Activated naive CD8-positive, alpha-beta T cell treated with anti-CD3 and anti-CD28 coated beads, Interleukin-2, amount 10 ng/mL, durations not matched to agents 7 days and 5 days (primary cell): ENCODE measurements at regions not wholly inside any gene's neighbourhood (a gene's known extent, or its start where the extent isn't known, plus 50 kb on each side); places are given as distances from the start of the nearest gene placed in this dataset.
"Not testable (repeated sequence)": the region's sequence is repeated elsewhere in the genome, so short reads cannot be mapped to it uniquely, and the experiment has no call there.

ENCODE experiments used
- ATAC-seq: fragments of 150-1000 bp; cut with Tn5 transposase; one replicate; pipeline ENCODE4 v1.10.0; 2021; ENCODE audit warnings: low read depth, moderate library complexity
- POLR2A ChIA-PET: fragments of 350-600 bp; sonication (Branson Sonifier 250); formaldehyde crosslinking; loops from one replicate; lab custom pipeline; 2021; ENCODE audit warnings: antibody characterized with exemption; lab: Charles Lee
- DNase-seq: peaks from one replicate; pipeline ENCODE4 v3.0.0; 2021
- H3K27ac Mint-ChIP-seq: one replicate; pipeline ENCODE4 v1.8.0; 2022; ENCODE audit warnings: mild to moderate bottlenecking, mixed read lengths
- H3K27me3 Mint-ChIP-seq: one replicate; pipeline ENCODE4 v1.8.0; 2022; ENCODE audit warnings: mild to moderate bottlenecking, moderate library complexity, mixed read lengths
- H3K36me3 Mint-ChIP-seq: one replicate; pipeline ENCODE4 v1.8.0; 2021; ENCODE audit warnings: mild to moderate bottlenecking, mixed read lengths
- H3K4me1 Mint-ChIP-seq: one replicate; pipeline ENCODE4 v1.8.0; 2021; ENCODE audit warnings: mixed read lengths
- H3K4me3 Mint-ChIP-seq: one replicate; pipeline ENCODE4 v1.8.0; 2022; ENCODE audit warnings: mild to moderate bottlenecking, moderate library complexity, mixed read lengths
- H3K9me3 Mint-ChIP-seq: one replicate; pipeline ENCODE4 v1.8.0; 2021; ENCODE audit warnings: mixed read lengths

GRCh38 chr3:174548841-174549623 is 310.1 kb upstream of the NAALADL2 start:
- no peak overlapping the region for H3K4me3 Mint-ChIP-seq
- no peak overlapping the region for H3K27ac Mint-ChIP-seq
- no peaks in the 10 kb centered on the region for H3K4me1 Mint-ChIP-seq
- ATAC-seq (no peak), DNase-seq (no peak)
- no peaks in the 10 kb centered on the region for H3K9me3 Mint-ChIP-seq
- H3K27me3 Mint-ChIP-seq = no peaks in the 10 kb centered on the region
- no peaks in the 10 kb centered on the region for H3K36me3 Mint-ChIP-seq
- POLR2A ChIA-PET = no interaction called here

GRCh38 chr3:174581558-174581957 is 277.6 kb upstream of the NAALADL2 start:
- Mint-ChIP-seq H3K4me3 (no peak overlapping the region), H3K4me1 (no peaks in the 10 kb centered on the region), H3K36me3 (no peaks in the 10 kb centered on the region), H3K9me3 (no peaks in the 10 kb centered on the region), H3K27me3 (no peaks in the 10 kb centered on the region), H3K27ac (no peak overlapping the region)
- DNase-seq (no peak), ATAC-seq (no peak)
- POLR2A ChIA-PET = no interaction called here

GRCh38 chr3:174583396-174583795 is 275.7 kb upstream of the NAALADL2 start:
- no peaks in the 10 kb centered on the region for H3K9me3 Mint-ChIP-seq
- no peaks in the 10 kb centered on the region for H3K27me3 Mint-ChIP-seq
- ATAC-seq (no peak), DNase-seq (no peak)
- no peak overlapping the region for H3K27ac Mint-ChIP-seq
- H3K4me3 Mint-ChIP-seq = no peak overlapping the region
- H3K36me3 Mint-ChIP-seq = no peaks in the 10 kb centered on the region
- no peaks in the 10 kb centered on the region for H3K4me1 Mint-ChIP-seq
- POLR2A ChIA-PET = no interaction called here

GRCh38 chr3:174587137-174587536 is 272.0 kb upstream of the NAALADL2 start:
- DNase-seq, ATAC-seq, H3K4me1 Mint-ChIP-seq, H3K27ac Mint-ChIP-seq, POLR2A ChIA-PET, H3K36me3 Mint-ChIP-seq, H3K27me3 Mint-ChIP-seq, H3K4me3 Mint-ChIP-seq, H3K9me3 Mint-ChIP-seq: not testable (repeated sequence)

GRCh38 chr3:174596447-174596982 is 262.6 kb upstream of the NAALADL2 start:
- H3K27me3 Mint-ChIP-seq = no peaks in the 10 kb centered on the region
- H3K36me3 Mint-ChIP-seq = no peaks in the 10 kb centered on the region
- H3K27ac Mint-ChIP-seq = no peak overlapping the region
- no peaks in the 10 kb centered on the region for H3K4me1 Mint-ChIP-seq
- DNase-seq (no peak), ATAC-seq (no peak)
- no peak overlapping the region for H3K4me3 Mint-ChIP-seq
- no peaks in the 10 kb centered on the region for H3K9me3 Mint-ChIP-seq
- POLR2A ChIA-PET = no interaction called here

GRCh38 chr3:174598885-174599439 is 260.2 kb upstream of the NAALADL2 start:
- DNase-seq = no peak
- ATAC-seq = no peak
- H3K4me3 Mint-ChIP-seq = no peak overlapping the region
- POLR2A ChIA-PET = no interaction called here
- no peak overlapping the region for H3K27ac Mint-ChIP-seq
- H3K4me1 Mint-ChIP-seq = no peaks in the 10 kb centered on the region
- H3K27me3 Mint-ChIP-seq = no peaks in the 10 kb centered on the region
- H3K9me3 Mint-ChIP-seq = no peaks in the 10 kb centered on the region
- H3K36me3 Mint-ChIP-seq = no peaks in the 10 kb centered on the region

GRCh38 chr3:174613173-174613572 is 246.0 kb upstream of the NAALADL2 start:
- no peak for ATAC-seq
- no peaks in the 10 kb centered on the region for H3K36me3 Mint-ChIP-seq

GRCh38 chr3:174614036-174614435 is 245.1 kb upstream of the NAALADL2 start:
- ATAC-seq (no peak), DNase-seq (no peak)
- Mint-ChIP-seq H3K4me3 (no peak overlapping the region), H3K27ac (no peak overlapping the region), H3K27me3 (no peaks in the 10 kb centered on the region), H3K4me1 (no peaks in the 10 kb centered on the region), H3K36me3 (no peaks in the 10 kb centered on the region), H3K9me3 (no peaks in the 10 kb centered on the region)
- POLR2A ChIA-PET = no interaction called here

More at GRCh38 chr3:174613173-174613572, 246.0 kb upstream of the NAALADL2 start:
- Mint-ChIP-seq H3K4me1 (no peaks in the 10 kb centered on the region), H3K4me3 (no peak overlapping the region), H3K9me3 (no peaks in the 10 kb centered on the region), H3K27me3 (no peaks in the 10 kb centered on the region), H3K27ac (no peak overlapping the region)
- DNase-seq = no peak
- POLR2A ChIA-PET = no interaction called here

- Mint-ChIP-seq H3K27ac (no peak overlapping the region), H3K27me3 (no peaks in the 10 kb centered on the region), H3K4me1 (no peaks in the 10 kb centered on the region), H3K36me3 (no peaks in the 10 kb centered on the region), H3K4me3 (no peak overlapping the region), H3K9me3 (no peaks in the 10 kb centered on the region)
- ATAC-seq = no peak
- POLR2A ChIA-PET = no interaction called here
- no peak for DNase-seq
Observed at GRCh38 chr3:174618368-174619080, 240.6 kb upstream of the NAALADL2 start.

- DNase-seq = no peak
- Mint-ChIP-seq H3K27ac (no peak overlapping the region), H3K4me1 (no peaks in the 10 kb centered on the region), H3K27me3 (no peaks in the 10 kb centered on the region), H3K36me3 (no peaks in the 10 kb centered on the region), H3K4me3 (no peak overlapping the region), H3K9me3 (no peaks in the 10 kb centered on the region)
- no peak for ATAC-seq
- POLR2A ChIA-PET = no interaction called here
Observed at GRCh38 chr3:174619239-174619638, 239.9 kb upstream of the NAALADL2 start.

- no peak for ATAC-seq
- Mint-ChIP-seq H3K4me1 (no peaks in the 10 kb centered on the region), H3K27me3 (no peaks in the 10 kb centered on the region), H3K9me3 (no peaks in the 10 kb centered on the region), H3K36me3 (no peaks in the 10 kb centered on the region), H3K4me3 (no peak overlapping the region), H3K27ac (no peak overlapping the region)
- no peak for DNase-seq
- POLR2A ChIA-PET = no interaction called here
Observed at GRCh38 chr3:174620138-174620537, 239.0 kb upstream of the NAALADL2 start.

- DNase-seq (no peak), ATAC-seq (no peak)
- POLR2A ChIA-PET = no interaction called here
- Mint-ChIP-seq H3K27ac (no peak overlapping the region), H3K27me3 (no peaks in the 10 kb centered on the region), H3K36me3 (no peaks in the 10 kb centered on the region), H3K9me3 (no peaks in the 10 kb centered on the region), H3K4me1 (no peaks in the 10 kb centered on the region), H3K4me3 (no peak overlapping the region)
Observed at GRCh38 chr3:174620855-174621472, 238.2 kb upstream of the NAALADL2 start.

GRCh38 chr3:174633342-174633741 is 225.8 kb upstream of the NAALADL2 start:
- H3K9me3 Mint-ChIP-seq = no peaks in the 10 kb centered on the region
- H3K27me3 Mint-ChIP-seq = no peaks in the 10 kb centered on the region
- DNase-seq = no peak
- ATAC-seq = no peak
- no peaks in the 10 kb centered on the region for H3K4me1 Mint-ChIP-seq
- no peak overlapping the region for H3K4me3 Mint-ChIP-seq
- POLR2A ChIA-PET = no interaction called here
- H3K36me3 Mint-ChIP-seq = no peaks in the 10 kb centered on the region
- H3K27ac Mint-ChIP-seq = no peak overlapping the region
